UCSD-AML1 (cell line): ENCODE measurements at regions not wholly inside any gene's neighbourhood (a gene's known extent, or its start where the extent isn't known, plus 50 kb on each side); places are given as distances from the start of the nearest gene placed in this dataset.

Experiments used
- DNase-seq: peaks from one replicate; lab custom pipeline; 2025; ENCODE audit not compliant: unreplicated experiment; lab: John Stamatoyannopoulos, UW

DNA sequence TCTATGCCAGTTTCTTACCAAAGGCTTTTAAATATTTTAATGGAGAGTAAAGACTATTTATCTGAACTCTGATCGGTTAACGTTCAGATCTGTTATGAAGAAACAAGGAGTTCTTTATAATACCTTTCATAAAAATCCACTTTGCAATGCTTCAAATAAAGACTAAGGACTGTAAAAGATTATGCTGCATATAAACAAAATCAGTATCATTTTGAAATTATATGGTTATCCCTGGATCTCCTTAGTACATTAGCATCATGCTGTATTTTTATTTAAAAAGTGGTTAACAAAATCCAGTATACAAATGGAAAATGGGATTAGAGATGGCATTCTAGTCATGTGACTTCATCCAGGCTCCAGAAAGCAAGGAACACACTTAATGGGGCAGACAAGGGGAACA lies 386.8 kb downstream of the LMO4 start:
- DNase-seq = no peak

DNA sequence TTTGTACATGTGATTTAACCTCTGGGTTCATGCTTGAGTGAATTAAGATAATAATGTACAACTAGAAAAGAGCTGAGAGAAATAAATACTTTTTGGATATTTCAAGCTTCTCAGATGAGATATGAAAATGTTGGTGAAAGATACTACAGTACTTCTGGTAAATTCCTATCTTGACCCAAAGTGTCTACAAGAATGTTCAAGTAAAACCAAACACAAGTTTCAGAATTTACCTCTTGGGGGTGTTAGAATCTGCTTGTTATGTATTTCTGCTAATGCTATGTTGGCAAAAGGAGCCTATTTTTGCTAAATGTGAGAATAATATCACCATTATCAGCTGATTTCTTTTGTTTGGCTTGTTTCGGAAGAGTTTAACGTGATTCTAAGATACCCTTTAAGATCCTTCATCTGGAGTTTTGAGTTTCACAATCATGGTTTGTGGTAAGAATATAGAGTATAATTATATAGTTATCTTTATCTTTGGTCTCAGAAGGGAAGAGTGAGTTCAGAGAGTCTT lies 388.5 kb downstream of the LMO4 start:
- DNase-seq = no peak

DNA sequence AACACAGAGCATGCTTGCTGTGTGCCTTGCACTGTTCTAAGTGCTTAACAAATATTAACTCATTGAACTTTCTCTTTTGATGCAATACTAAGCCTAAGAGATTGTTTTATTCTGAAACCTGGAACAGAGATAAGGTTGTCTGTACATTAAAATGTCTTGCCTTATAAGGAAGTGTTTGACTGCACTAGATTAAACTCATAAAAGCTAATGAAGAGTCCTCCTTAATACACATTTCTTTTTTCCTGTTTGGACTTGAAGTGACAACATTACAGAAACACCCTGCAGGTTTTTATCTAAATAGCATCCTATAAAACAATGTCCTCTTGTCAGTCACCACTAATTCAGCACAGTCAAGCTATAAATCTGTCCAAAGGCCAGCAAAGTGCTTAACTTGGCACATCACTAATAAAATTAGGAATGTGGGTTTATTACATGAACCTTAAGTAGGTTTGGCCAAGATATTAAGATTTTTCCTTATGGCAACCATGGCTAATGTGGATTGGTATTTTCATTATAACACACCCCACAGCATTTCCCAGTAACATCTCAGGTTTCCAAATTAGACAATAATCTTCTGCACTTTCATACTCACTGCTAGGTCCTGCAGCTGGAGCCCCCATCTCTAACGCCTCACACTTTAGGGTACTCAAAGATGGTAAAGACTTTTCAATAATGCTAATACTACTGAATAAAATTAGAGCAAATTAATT lies 389.7 kb downstream of the LMO4 start:
- no peak for DNase-seq

DNA sequence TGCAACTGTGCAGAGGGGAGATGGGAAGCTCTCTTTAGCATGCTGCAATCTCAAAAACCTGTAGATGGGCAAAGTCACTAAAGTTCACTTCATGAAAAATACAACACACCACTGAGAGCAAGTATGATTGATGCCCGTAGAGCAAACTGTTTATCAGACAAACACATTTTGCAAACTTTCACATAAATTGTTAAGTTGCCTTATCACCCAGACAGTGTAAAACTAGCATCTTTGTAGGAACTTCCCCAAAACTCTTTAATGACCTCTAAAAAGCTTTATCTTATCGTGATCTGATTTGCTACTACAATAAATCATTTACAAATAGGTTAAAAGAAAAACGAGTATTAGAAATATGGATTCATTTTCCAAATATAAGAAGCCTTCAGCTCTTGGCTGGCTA lies 391.0 kb downstream of the LMO4 start:
- DNase-seq = no peak

DNA sequence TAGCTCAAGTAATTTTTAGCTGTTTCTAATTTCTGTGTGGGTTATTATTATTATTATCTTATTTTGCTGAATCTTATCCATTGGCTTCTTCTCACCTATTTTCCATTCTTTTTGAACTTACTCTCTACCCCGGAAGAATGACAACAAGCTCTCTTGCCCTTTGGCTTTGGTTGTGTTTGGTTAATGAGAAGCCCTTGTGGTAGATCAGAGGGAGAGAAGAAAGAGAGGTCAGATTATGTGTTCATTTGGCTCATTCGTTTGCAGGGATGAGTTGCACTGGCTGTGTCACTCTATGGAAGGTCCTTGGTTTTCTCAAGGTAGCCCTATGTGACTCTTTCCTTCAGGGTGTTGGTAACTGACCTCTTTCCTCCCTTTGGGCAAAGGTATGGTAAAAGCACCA lies 391.9 kb downstream of the LMO4 start:
- DNase-seq = no peak

DNA sequence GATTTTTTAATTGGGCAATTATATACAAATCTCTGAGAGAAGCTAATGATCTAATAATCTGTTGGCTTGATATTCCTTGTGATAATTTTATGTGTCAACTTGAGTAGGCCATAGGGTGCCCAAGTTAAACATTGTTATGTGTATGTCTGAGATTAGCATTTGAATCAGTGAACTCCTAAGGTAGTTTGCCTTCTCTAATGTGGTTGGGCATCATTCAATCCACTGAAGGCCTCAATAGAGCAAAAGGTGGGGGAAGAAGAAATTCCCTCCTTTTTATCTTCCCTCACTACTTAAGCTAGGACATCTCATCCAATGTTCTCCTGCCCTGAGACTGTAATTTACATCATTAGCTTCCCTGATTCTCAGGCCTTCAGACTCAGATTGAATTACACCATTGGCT lies 394.5 kb downstream of the LMO4 start:
- no peak for DNase-seq

DNA sequence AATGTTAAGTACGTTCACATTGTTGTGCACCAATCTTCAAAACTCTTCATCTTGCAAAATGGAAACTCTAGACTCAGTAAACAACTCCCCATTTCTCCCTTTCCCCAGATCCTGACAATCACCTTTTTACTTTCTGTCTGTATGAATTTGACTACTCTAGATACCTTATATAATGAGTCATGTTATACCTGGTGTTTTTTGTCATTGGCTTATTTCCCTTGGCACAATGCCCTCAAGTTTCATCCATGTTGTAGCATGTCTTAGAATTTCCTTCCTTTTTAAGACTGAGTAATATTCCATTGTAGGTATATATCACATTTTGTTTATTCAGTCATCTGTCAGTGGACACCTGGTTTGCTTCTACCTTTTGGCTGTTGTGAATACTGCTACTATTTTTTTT lies 399.5 kb downstream of the LMO4 start:
- DNase-seq = no peak

DNA sequence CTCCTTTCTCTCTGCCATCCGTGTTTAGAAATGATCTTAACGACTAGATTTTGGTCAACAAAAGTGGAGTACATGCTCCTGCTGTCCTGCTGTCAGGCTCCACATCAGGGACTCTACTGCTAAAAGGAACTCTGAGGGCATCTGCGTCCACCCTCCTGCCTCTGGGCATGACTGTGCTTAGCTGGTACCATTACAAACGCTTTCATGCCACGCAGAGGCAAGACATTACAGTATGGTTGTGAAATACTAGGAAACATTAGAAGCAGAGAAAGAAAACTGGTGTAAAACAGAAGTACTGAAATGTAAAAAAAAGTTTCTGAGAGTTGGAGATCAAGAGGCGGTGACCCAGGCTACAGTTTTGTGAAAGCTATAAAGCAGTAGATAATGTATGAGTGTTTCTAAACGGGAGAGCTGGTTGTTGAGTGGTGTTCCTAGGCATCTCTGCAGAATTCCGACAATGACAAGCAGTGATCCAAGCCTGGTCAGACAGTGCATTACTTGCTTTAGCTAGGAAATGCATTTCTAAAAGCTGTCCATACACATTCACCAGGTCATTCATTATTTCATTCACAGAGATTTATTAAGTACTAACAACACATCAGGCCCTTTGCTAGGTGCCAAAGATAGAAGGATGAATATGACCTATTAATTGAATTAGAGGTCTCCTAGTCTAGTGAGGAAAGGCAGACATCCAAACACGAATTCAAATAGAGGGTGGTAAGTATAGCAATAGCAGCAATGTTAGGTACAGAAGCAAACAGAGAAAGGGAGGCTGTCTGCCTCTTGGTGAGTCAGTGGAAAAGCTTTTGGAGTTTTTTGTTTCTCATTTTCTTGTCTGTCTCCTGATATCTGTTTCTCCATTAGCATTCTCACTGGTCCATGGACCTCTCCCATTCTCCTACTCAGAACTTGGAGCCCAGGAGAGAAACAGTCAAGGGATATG lies 401.9 kb downstream of the LMO4 start:
- no peak for DNase-seq

DNA sequence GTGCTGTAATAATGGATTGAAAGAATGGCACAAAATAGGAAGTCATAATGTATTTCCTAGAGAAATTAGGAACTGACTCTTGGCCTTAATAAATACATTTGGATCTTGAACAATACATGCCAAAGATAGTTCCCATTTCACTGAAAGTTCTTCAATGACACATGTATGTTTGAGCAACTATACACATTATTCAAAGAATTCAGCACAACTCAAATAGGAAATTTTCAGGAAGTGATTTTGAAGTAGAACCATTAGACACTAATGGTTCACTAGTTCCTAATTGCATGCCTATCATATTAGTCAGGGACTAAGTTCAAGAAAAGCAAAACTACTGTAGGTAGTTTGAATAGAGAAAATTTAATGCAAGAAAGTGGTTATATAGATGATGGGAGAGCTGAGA lies 404.7 kb downstream of the LMO4 start:
- no peak for DNase-seq

DNA sequence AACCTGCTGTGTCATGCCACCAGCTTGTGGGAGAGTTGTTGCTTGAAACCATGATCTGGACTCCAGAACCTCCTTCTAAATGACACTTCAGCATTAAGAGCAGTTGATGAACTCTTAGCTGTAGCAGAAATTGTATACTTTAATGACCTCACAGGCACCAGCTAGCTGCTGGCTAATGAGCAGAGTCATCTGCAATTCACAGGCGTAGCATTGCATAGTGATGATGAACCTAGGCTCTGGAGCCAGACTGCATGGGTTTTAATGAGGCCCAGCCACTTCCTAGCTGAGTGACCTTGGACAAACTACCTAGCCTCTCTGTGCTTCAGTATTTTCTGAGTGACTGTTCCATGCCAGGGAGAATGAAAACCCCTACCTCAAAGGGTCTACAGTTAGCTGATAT lies 407.1 kb downstream of the LMO4 start:
- DNase-seq = no peak

DNA sequence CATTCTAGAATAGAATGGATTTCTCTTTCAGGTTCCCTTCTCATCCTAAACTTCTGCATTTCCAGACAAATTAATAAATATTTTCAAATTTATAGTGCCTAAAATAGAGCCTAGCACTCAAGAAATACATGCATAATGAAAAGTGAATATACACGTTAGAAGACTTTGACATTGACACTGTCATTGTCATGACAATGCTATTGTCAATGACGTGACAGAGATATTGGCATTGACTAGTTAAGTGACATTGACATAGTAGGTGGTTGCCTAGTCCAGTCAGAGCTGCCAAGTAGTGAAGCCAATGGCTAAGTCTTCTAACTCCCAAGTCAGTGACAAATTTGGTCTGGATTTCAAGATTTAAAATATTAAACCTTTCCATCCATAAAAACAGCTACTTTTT lies 410.5 kb downstream of the LMO4 start:
- DNase-seq = no peak

DNA sequence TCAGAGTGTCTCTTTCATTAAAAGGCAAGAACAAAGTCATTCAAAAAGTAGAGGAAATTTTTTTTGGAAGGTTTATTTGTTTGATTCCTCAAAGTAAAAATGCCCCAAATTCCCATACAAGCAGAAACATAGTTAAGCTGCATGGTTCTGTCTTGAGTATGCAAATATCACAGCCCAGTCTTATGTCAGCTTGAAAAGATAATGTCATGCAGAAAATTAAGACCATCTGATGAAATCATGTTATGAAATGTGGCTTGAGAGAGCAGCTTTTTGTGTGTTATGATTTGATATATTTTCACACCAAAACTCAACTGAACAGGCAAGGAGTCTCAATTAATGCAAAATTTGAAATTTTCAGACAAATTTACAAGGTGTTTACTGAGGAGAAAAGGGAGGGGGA lies 411.0 kb downstream of the LMO4 start:
- DNase-seq = no peak

DNA sequence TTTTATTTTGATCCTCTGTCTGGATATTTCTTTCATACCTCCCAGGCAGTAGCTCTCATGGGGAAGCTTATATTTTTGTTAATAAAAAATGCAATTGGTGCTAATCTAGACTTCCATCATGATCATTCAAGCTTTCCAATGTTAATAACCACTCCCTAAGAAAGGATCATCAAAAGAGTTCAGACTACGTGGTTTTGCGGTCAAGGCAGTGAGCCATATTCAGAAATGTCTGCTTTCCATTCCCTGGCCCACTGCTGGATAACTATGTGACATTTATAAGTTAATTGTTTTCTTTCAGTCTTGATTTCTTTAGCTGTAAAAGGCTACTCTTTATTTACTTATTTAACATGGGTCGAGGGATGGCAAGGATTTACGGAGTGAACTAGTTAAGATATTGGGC lies 414.6 kb downstream of the LMO4 start:
- no peak for DNase-seq

DNA sequence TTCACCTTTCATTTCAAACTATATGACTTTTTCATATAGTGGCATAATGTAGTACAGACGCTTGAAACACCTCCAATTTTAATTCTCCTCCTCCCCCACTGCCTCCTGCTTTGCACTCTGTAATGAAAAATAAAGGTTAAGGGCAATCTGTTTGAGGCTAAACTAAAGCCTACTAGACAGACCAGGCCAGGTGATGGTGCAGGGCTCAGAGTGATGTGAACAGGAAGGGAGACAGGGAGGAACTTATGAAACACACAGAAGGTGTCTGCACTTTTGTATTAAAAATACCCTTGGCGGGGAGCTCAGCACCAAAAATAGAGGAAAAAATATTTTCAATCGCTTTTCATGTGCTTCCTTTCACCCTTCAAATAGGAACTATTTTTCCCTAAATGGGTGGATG lies 415.4 kb downstream of the LMO4 start:
- no peak for DNase-seq

DNA sequence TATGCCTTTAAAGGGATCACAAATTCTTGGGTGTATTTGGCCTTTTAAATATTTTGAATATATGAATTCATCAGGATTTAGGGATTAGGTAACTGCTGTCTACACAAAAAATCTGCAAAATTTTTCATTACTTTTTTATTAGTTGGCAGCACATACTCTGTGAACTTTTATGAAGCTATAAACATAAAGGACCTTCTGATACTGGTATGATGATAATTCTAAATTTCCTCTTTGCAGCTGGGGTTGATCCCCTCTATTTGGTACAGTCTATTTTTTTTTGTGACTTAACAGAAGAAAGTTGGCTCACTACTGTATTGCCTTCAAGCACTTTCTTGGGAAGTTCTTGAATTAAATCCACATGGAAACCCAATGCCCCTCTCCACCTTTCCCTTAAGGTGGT lies 416.1 kb downstream of the LMO4 start:
- DNase-seq = no peak

DNA sequence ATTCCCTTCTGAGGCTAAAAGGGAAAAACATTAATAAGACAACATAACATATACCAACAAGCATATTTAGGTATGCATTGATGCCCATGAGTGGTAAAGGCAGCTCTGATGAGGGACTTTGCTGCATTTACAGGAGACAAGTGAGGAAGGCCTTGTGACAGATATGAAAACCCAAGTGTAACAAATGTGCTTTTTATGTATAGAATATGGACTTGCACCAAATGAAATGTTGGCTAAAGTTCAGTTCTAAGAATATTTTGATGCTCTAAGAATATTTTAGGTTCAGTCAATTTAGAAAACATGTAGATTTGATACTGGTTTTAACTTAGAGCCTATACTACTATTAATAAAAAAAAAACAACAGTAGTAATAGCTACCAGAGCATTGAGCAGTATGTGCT lies 424.7 kb downstream of the LMO4 start:
- DNase-seq = no peak

DNA sequence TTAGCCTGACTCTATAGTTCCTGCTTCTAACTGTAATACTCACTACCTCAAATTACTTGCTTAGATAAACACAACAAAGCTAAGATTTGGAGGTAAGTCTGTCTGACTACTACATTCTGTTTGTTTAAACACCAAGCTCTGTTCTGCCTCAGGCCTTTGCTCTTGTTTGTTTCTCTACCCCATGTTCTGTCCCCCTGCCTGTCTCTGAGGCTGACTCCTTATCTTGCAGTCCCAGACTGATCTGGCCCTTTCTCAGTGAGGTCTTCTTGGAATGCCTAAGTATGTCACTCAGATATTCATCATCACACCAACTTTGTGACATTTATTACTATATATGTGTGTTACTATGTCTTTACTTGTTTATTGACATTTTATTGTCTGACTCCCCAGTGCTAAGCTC lies 425.5 kb downstream of the LMO4 start:
- DNase-seq = no peak

DNA sequence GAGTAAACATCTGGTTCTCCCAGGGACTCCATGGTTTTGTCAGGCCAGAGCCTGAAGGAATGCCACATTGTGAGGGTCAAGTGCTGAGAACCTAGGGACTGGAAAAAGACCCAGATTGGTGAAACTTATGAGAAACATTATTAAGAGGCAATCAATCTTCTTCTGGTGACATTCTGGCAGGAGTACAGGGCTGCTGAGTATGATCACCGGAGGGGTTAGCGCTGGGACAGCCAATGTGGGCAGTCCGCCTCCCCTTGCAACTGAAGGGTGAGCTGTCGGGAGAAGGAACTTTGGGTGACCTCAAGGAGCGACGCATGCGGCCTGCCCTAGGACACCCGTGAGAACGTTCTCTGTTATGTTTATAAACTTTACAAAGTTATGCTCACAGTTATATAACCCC lies 429.0 kb downstream of the LMO4 start:
- DNase-seq = no peak

DNA sequence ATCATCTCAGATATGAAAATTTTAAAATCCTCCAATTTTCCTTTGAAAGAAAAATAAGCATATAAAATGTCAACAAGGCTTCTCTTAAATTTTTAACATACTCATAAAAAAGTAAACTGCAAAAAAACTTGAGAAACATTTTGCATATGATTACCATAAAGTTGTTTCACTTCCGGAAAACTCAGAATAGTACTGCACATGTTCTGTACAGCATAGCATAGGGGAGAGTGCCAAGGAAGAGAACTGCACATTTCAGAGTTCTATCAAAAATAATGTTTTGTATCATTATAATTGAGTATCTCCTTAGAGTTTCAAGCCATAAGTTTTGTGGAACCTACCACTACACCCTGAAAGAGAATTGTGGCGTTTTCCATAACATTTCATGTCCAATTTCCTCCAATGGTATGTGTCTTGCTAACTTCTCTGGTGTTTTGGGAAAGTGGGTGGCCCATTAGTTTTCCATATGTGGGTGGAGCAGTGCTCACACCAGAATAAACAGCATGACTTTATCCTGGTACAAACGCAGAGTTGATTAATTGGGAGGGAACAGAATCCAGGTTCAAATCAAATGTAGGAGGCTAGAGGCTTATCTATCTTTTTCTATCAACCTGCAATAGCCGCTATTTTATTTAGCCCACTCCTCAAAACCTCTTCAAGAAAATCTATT lies 430.9 kb downstream of the LMO4 start:
- DNase-seq = no peak

DNA sequence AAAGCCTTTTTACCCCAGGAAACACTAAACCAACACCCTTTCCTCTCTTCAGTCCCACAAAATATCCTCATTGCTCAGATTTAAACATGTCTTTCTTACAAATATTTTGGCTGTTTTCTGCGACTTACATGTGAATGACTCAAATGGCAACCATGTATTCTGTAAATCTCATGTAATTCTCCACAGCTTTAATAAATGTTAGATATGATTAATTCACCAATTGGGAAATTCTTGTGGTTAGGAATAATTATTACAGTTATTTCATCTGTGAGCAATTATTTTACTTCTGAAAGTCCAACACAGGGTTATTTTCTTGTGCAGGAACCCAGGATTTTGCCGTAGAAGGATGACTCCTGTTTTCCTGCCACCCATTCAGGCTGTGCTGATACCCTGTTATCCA lies 431.5 kb downstream of the LMO4 start:
- no peak for DNase-seq

DNA sequence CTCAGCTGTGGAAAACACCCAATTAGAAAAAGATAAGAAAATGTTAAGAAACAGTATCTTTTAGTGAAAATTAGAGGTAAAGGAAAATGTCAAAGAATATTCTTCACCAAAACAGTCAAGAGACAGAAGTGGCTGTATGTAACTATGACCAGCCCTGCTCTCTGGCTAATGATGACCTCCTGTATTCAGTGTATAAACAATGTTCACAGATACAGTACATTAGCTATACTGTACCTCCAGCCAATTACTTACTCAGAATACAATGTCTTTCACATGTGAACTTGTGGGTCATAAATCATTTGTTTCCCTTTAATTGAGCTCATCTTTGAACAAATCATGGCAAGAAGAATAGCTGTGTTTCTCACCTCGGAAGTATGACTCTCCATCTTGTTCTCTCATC lies 432.0 kb downstream of the LMO4 start:
- no peak for DNase-seq

DNA sequence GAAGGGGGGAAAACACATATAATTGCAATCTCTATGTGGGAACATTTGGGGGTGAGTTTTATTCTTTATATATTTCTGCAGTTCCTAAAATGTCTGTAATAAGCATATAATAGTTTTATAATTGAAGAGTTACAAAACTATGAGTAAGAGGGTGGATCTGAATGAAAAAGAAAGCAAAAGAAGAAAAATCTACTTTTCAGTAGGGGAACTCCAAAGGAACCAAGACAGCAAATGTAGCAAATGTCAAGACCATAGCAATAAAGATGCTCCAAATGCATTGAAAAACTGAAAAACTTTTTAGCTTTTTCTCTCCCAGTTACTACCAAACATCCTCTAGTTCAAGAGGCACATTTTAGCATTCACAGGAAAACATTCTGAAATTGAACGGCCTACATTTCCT lies 434.8 kb downstream of the LMO4 start:
- no peak for DNase-seq
